ENCODE measurements at regions not wholly inside any gene's neighbourhood (a gene's known extent, or its start where the extent isn't known, plus 50 kb on each side); places are given as distances from the start of the nearest gene placed in this dataset.

DNA sequence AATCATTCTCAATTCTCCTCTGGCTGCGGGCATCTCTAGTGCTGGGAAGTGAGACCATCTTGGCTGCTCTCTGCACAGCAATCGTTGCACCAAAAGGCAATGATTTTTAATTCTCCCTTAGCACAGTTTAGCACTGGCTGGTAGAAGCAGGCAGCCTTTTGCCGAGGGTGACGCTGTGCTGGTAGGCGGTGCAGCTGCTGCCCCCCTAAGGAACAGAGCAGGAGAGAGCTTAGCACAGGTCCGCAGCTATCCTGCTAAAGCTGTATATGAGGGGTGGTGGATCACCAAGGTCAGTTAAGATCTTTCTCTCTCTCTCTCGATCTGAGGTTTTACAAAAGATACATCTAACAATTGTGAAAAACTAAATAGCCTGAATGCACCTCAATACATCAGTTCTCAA, 390.1 kb downstream of the GATA3 start (continued):
- TF ChIP-seq RAD21 (IDR thresholded peaks at IDR 0.05; ENCODE audit: insufficient read depth, low read depth, low read length) (peak; percentile 28; the same call in 1 of the 2 replicates), TARDBP (IDR thresholded peaks at IDR 0.05; ENCODE audit: borderline replicate concordance) (no peak), ZNF592 (IDR thresholded peaks at IDR 0.05) (no peak), KDM1A (IDR thresholded peaks at IDR 0.05; ENCODE audit: borderline replicate concordance) (no peak), ZNF207 (IDR thresholded peaks at IDR 0.05; ENCODE audit: borderline replicate concordance) (no peak), SMARCA5 (IDR thresholded peaks at IDR 0.05) (no peak), EZH2 (IDR thresholded peaks at IDR 0.05; ENCODE audit: borderline replicate concordance, control insufficient read depth, low read depth, low read length) (no peak), NRF1 (conservative IDR thresholded peaks at IDR 0.05; ENCODE audit: low read depth, low read length) (no peak), DPF2 (IDR thresholded peaks at IDR 0.05) (no peak), TAF1 (IDR thresholded peaks at IDR 0.05; ENCODE audit: borderline replicate concordance, low read depth, low read length) (no peak), BCLAF1 (IDR thresholded peaks at IDR 0.05) (no peak)
- TF ChIP-seq, protein P1, sequence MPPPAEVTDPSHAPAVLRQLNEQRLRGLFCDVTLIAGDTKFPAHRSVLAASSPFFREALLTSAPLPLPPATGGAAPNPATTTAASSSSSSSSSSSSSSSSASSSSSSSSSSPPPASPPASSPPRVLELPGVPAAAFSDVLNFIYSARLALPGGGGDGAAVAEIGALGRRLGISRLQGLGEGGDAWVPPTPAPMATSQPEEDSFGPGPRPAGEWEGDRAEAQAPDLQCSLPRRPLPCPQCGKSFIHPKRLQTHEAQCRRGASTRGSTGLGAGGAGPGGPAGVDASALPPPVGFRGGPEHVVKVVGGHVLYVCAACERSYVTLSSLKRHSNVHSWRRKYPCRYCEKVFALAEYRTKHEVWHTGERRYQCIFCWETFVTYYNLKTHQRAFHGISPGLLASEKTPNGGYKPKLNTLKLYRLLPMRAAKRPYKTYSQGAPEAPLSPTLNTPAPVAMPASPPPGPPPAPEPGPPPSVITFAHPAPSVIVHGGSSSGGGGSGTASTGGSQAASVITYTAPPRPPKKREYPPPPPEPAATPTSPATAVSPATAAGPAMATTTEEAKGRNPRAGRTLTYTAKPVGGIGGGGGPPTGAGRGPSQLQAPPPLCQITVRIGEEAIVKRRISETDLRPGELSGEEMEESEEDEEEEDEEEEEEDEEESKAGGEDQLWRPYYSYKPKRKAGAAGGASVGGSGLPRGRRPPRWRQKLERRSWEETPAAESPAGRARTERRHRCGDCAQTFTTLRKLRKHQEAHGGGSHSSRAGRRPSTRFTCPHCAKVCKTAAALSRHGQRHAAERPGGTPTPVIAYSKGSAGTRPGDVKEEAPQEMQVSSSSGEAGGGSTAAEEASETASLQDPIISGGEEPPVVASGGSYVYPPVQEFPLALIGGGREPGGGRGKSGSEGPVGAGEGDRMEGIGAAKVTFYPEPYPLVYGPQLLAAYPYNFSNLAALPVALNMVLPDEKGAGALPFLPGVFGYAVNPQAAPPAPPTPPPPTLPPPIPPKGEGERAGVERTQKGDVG (CRISPR knock-in tag; IDR thresholded peaks at IDR 0.05): no peak
- TF ChIP-seq, protein P2, sequence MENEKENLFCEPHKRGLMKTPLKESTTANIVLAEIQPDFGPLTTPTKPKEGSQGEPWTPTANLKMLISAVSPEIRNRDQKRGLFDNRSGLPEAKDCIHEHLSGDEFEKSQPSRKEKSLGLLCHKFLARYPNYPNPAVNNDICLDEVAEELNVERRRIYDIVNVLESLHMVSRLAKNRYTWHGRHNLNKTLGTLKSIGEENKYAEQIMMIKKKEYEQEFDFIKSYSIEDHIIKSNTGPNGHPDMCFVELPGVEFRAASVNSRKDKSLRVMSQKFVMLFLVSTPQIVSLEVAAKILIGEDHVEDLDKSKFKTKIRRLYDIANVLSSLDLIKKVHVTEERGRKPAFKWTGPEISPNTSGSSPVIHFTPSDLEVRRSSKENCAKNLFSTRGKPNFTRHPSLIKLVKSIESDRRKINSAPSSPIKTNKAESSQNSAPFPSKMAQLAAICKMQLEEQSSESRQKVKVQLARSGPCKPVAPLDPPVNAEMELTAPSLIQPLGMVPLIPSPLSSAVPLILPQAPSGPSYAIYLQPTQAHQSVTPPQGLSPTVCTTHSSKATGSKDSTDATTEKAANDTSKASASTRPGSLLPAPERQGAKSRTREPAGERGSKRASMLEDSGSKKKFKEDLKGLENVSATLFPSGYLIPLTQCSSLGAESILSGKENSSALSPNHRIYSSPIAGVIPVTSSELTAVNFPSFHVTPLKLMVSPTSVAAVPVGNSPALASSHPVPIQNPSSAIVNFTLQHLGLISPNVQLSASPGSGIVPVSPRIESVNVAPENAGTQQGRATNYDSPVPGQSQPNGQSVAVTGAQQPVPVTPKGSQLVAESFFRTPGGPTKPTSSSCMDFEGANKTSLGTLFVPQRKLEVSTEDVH (IDR thresholded peaks at IDR 0.05; ENCODE audit: low read depth, partially characterized antibody): no peak
